ENCODE measurements at regions not wholly inside any gene's neighbourhood (a gene's known extent, or its start where the extent isn't known, plus 50 kb on each side); places are given as distances from the start of the nearest gene placed in this dataset.

DNA sequence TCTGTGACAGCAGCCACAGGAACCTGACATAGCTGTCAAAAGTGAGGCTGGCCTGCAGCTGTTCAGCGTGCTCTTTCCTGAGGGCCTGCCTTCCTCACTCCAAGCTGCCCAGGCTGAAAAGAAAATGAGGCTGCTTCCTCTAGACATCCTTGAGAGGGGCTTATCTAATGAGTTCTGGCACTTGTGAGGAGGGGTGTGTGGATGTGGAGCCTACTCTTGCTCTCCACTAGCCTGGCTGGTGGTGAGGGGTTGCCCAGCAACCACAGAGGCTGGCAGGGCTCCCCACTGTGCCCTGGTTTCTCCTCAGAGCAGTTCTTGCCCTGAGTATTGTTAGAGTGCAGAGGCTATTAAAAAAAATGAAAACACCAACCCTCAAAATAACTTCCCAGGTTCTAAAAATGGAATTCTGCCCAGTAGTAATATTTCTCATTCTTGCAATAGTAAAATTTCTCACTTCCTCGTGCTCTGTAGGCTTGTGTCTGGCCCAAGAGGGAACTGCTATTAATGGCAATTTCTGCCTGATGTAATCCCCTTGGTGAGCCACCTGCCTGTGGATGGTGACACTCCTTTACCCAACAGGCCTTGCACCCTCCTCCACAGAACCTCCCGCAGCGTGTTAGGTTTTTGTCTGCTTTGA is 52.6 kb upstream of the EPS8L3 start:
- no peaks in the 10 kb centered on the region for H3K27me3 ChIP-seq (ENCODE audit: control insufficient read depth, insufficient read depth, low read length)
- no peaks in the 10 kb centered on the region for H3K4me1 ChIP-seq (ENCODE audit: control insufficient read depth, insufficient read depth, low read length)
- H3K36me3 ChIP-seq (ENCODE audit: control insufficient read depth, insufficient read depth, low read length): no peaks in the 10 kb centered on the region
- H3K9me3 ChIP-seq (ENCODE audit: control insufficient read depth, insufficient read depth, low read length): peaks cover 6% of the 10 kb centered on the region
- no peak overlapping the region for H3K4me3 ChIP-seq (ENCODE audit: low read depth, low read length)
- no peak overlapping the region for H3K9ac ChIP-seq (ENCODE audit: low read depth, low read length)

DNA sequence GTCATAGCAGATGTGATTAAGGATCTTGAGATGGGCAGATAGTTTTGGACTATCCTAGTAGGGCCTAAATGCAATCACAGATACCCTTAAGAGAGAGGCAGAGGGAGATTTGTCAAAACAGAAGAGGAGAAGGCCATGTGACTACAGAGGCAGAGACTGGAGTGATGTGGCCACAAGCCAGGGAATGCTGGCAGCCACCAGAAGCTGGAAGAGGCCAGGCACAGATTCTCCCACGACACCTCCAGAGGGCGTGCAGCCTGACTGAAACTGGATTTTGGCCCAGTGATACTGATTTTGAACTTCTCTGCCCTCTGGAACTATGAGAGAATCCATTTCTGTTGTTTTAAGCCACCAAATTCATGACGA is 52.1 kb upstream of the EPS8L3 start:
- Histone ChIP-seq H3K9ac (ENCODE audit: low read depth, low read length) (no peak overlapping the region), H3K4me1 (ENCODE audit: control insufficient read depth, insufficient read depth, low read length) (no peaks in the 10 kb centered on the region), H3K4me3 (ENCODE audit: low read depth, low read length) (no peak overlapping the region), H3K27me3 (ENCODE audit: control insufficient read depth, insufficient read depth, low read length) (no peaks in the 10 kb centered on the region), H3K36me3 (ENCODE audit: control insufficient read depth, insufficient read depth, low read length) (no peaks in the 10 kb centered on the region), H3K9me3 (ENCODE audit: control insufficient read depth, insufficient read depth, low read length) (peaks cover 6% of the 10 kb centered on the region)

DNA sequence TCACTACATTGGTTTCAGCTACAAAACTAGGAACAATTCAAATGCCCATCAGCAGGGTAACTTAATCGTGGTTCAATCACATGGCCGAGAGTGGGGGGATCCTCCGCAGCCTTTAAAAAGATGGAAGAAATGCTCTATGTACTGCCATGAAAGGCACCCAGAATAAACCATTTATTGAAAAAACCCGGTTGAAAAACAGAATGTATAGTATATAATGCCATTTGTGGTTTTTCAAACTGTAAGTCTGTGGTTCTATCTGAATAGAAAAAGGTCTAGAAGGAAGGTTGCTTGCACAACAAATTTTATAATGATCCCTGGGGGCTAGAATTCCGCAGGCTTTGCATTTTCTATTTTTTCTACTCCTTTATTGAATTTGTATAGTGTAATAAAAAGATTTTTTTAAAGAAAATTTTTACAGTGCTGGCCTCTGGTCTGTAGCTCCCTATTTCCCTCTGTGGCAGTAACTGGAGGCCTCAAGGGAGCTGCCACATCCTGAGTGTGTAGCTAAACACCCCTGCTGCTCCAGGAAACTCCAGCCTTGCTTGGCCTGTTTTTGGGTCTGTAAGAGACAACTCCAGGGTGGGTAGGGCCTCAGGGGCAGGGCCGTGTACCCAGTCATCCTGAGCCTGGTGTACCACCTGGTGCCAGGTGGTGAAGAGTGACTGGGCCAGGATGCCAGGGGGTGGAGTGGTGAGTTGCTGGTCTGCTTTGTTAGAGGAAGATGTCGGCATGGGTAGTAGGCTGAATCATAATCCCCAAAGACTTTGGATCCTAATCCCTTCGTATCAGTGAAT is 51.5 kb upstream of the EPS8L3 start:
- Histone ChIP-seq H3K9me3 (ENCODE audit: control insufficient read depth, insufficient read depth, low read length) (peaks cover 6% of the 10 kb centered on the region), H3K4me1 (ENCODE audit: control insufficient read depth, insufficient read depth, low read length) (no peaks in the 10 kb centered on the region), H3K27me3 (ENCODE audit: control insufficient read depth, insufficient read depth, low read length) (no peaks in the 10 kb centered on the region), H3K4me3 (ENCODE audit: low read depth, low read length) (no peak overlapping the region), H3K36me3 (ENCODE audit: control insufficient read depth, insufficient read depth, low read length) (no peaks in the 10 kb centered on the region), H3K9ac (ENCODE audit: low read depth, low read length) (no peak overlapping the region)

DNA sequence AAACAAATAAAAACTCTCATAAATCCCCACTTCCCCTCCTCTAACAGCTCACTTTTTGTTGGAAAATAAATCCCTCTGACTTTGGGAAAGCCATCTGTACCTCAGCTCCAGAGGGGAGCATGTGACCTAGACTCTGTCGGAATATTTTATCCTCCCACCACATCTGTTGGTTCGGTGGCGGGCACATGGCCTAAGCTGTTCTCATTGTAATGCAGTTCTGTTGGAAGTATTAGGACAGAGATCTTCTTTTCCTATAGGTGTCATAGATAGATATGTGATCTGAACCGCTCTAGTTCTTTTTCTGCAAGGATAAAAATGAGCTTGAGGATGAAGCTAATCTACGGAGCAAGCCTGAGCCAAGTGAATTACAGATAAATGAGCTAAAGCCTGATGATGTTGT is 50.5 kb upstream of the EPS8L3 start:
- no peak overlapping the region for H3K4me3 ChIP-seq (ENCODE audit: low read depth, low read length)
- H3K36me3 ChIP-seq (ENCODE audit: control insufficient read depth, insufficient read depth, low read length): no peaks in the 10 kb centered on the region
- H3K9ac ChIP-seq (ENCODE audit: low read depth, low read length): no peak overlapping the region
- peaks cover 6% of the 10 kb centered on the region for H3K9me3 ChIP-seq (ENCODE audit: control insufficient read depth, insufficient read depth, low read length)
- no peaks in the 10 kb centered on the region for H3K27me3 ChIP-seq (ENCODE audit: control insufficient read depth, insufficient read depth, low read length)
- H3K4me1 ChIP-seq (ENCODE audit: control insufficient read depth, insufficient read depth, low read length): no peaks in the 10 kb centered on the region
